ENCODE measurements at regions not wholly inside any gene's neighbourhood (a gene's known extent, or its start where the extent isn't known, plus 50 kb on each side); places are given as distances from the start of the nearest gene placed in this dataset.

DNA sequence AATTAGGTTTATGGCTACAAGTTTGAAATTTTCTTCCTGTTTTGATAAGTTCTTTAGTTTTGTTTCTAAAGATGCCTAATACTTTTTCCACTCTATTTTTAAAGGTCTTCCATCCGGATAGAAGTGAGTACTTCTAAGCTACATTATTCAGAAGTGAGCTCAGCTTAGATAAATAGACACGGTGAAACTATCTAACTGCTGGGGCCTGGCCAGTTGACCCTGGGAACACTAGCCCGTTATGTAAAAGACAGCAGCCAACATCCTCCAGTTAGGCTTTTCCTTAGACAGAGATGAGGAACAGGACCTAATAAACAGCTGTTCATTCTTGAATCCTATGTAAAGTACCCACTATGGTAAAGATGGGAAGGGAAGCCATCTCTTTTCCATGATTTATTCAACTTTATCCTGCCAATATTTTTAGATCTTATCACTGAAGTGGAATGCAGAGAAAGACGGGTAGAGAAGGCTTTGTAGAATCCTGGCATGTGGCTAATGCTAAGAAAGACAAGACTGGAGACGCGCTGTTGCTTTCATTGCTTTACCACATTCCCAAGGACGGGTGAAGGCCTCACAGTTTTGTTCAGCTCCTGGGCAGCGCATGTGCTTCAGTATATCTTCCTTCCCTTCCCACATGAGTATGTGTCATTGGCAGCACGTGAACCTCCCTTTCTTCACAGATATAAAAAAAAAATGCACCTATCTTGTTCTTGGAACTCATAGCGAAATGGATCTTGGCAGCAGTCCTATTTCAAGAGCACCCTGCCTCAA is 340.0 kb upstream of the MEOX2 start:
- H3K9me3 ChIP-seq (ENCODE audit: insufficient read depth, low read length, severe bottlenecking), result no peaks in the 10 kb centered on the region

DNA sequence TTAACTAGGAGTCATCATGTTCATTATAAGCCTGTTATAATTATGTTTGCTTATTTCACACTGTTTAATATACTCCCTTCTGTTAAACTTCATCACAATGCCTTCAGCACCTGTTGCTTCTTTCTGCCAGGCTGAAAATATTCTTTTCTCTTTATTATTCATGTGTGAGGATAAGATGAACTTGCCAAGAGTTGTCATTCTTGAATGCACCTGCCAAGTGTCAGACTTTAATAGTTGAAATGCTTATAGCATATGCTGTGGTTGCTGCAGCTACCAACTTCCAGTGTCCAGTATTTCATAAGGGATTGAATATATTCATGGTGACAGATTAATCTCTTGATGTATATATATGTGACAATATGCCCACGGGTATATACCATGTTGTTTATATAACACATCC is 339.2 kb upstream of the MEOX2 start:
- Histone ChIP-seq H3K36me3 (ENCODE audit: insufficient read depth, low read length) (no peaks in the 10 kb centered on the region), H3K27me3 (ENCODE audit: insufficient read depth, low read length, poor library complexity) (no peaks in the 10 kb centered on the region), H3K9me3 (ENCODE audit: insufficient read depth, low read length, severe bottlenecking) (no peaks in the 10 kb centered on the region), H2AFZ (ENCODE audit: low read depth, low read length) (no peak overlapping the region), H3K4me2 (ENCODE audit: insufficient read depth, low read length) (no peak overlapping the region), H3K4me3 (ENCODE audit: low read depth in 1 of 2, low read length in 2 of 2) (no peak overlapping the region), H3K4me1 (ENCODE audit: insufficient read depth, low read length) (no peaks in the 10 kb centered on the region), H3K79me2 (ENCODE audit: insufficient read depth, low read length) (no peaks in the 10 kb centered on the region), H4K20me1 (ENCODE audit: insufficient read depth, low read length) (no peaks in the 10 kb centered on the region), H3K27ac (ENCODE audit: low read length) (no peak overlapping the region), H3K9ac (ENCODE audit: low read depth, low read length) (no peak overlapping the region)
- DNase-seq (no peak), ATAC-seq (ENCODE audit: insufficient read depth, low read depth) (no peak)
- TF ChIP-seq, protein P1, sequence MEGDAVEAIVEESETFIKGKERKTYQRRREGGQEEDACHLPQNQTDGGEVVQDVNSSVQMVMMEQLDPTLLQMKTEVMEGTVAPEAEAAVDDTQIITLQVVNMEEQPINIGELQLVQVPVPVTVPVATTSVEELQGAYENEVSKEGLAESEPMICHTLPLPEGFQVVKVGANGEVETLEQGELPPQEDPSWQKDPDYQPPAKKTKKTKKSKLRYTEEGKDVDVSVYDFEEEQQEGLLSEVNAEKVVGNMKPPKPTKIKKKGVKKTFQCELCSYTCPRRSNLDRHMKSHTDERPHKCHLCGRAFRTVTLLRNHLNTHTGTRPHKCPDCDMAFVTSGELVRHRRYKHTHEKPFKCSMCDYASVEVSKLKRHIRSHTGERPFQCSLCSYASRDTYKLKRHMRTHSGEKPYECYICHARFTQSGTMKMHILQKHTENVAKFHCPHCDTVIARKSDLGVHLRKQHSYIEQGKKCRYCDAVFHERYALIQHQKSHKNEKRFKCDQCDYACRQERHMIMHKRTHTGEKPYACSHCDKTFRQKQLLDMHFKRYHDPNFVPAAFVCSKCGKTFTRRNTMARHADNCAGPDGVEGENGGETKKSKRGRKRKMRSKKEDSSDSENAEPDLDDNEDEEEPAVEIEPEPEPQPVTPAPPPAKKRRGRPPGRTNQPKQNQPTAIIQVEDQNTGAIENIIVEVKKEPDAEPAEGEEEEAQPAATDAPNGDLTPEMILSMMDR (IDR thresholded peaks at IDR 0.05; ENCODE audit: borderline replicate concordance, extremely low read depth, low read length, poor library complexity, severe bottlenecking), result no peak
- TF ChIP-seq EZH2 (IDR thresholded peaks at IDR 0.05; ENCODE audit: borderline replicate concordance, low read depth, low read length, severe bottlenecking), result no peak

More for the DNA sequence above, 340.0 kb upstream of the MEOX2 start:
- Histone ChIP-seq H3K27me3 (ENCODE audit: insufficient read depth, low read length, poor library complexity) (no peaks in the 10 kb centered on the region), H3K4me2 (ENCODE audit: insufficient read depth, low read length) (no peak overlapping the region), H3K36me3 (ENCODE audit: insufficient read depth, low read length) (no peaks in the 10 kb centered on the region), H3K4me1 (ENCODE audit: insufficient read depth, low read length) (no peaks in the 10 kb centered on the region), H3K4me3 (ENCODE audit: low read depth in 1 of 2, low read length in 2 of 2) (no peak overlapping the region), H3K9ac (ENCODE audit: low read depth, low read length) (no peak overlapping the region), H3K27ac (ENCODE audit: low read length) (no peak overlapping the region), H4K20me1 (ENCODE audit: insufficient read depth, low read length) (no peaks in the 10 kb centered on the region), H3K79me2 (ENCODE audit: insufficient read depth, low read length) (no peaks in the 10 kb centered on the region), H2AFZ (ENCODE audit: low read depth, low read length) (no peak overlapping the region)
- TF ChIP-seq EZH2 (IDR thresholded peaks at IDR 0.05; ENCODE audit: borderline replicate concordance, low read depth, low read length, severe bottlenecking), result no peak
- TF ChIP-seq, protein P1 (IDR thresholded peaks at IDR 0.05; ENCODE audit: borderline replicate concordance, extremely low read depth, low read length, poor library complexity, severe bottlenecking), result no peak
- no peak for ATAC-seq (ENCODE audit: insufficient read depth, low read depth)
- no peak for DNase-seq

DNA sequence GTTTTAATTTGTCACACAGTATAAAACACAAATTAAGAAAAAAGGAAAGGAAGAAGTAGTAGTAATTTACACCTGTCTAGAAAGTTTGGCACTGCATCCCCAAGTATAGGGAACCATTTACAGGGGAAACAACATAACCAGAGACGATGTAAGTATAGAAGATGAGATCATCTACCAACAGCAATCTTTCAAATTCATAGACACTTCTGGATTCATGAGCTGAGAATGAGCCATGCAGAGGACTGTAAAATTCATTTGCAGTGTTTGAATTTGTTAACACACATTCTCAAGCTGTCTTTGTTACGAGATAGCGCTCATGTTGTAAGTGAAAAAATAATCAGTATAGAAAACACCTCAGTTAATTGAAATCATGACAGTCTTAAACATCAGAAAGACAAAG is 337.0 kb upstream of the MEOX2 start:
- no peak overlapping the region for H3K9ac ChIP-seq (ENCODE audit: low read depth, low read length)
- no peaks in the 10 kb centered on the region for H3K9me3 ChIP-seq (ENCODE audit: insufficient read depth, low read length, severe bottlenecking)
- TF ChIP-seq, protein P1 (IDR thresholded peaks at IDR 0.05; ENCODE audit: borderline replicate concordance, extremely low read depth, low read length, poor library complexity, severe bottlenecking), result no peak
- no peak for TF ChIP-seq EZH2 (IDR thresholded peaks at IDR 0.05; ENCODE audit: borderline replicate concordance, low read depth, low read length, severe bottlenecking)
- ATAC-seq (ENCODE audit: insufficient read depth, low read depth), result no peak
- no peaks in the 10 kb centered on the region for H3K4me1 ChIP-seq (ENCODE audit: insufficient read depth, low read length)
- no peak overlapping the region for H2AFZ ChIP-seq (ENCODE audit: low read depth, low read length)
- no peak overlapping the region for H3K27ac ChIP-seq (ENCODE audit: low read length)
- H3K36me3 ChIP-seq (ENCODE audit: insufficient read depth, low read length), result no peaks in the 10 kb centered on the region
- no peak overlapping the region for H3K4me3 ChIP-seq (ENCODE audit: low read depth in 1 of 2, low read length in 2 of 2)
- H4K20me1 ChIP-seq (ENCODE audit: insufficient read depth, low read length), result no peaks in the 10 kb centered on the region
- no peak overlapping the region for H3K4me2 ChIP-seq (ENCODE audit: insufficient read depth, low read length)
- DNase-seq, result no peak
- H3K79me2 ChIP-seq (ENCODE audit: insufficient read depth, low read length), result no peaks in the 10 kb centered on the region
- H3K27me3 ChIP-seq (ENCODE audit: insufficient read depth, low read length, poor library complexity), result no peaks in the 10 kb centered on the region
